NB4 (cell line): ENCODE measurements at regions not wholly inside any gene's neighbourhood (a gene's known extent, or its start where the extent isn't known, plus 50 kb on each side); places are given as distances from the start of the nearest gene placed in this dataset.

ENCODE experiments used
- POLR2A ChIP-seq: IDR thresholded peaks from 2 replicates; pipeline ENCODE4 v1.6.1; 2011; ENCODE audit warnings: mild to moderate bottlenecking; ENCODE audit not compliant: insufficient read length; ENCODE audit errors: extremely low read depth
- TF ChIP-seq, protein P1 (sequence below): IDR thresholded peaks from one replicate; pipeline ENCODE4 v1.5.1; 2012; ENCODE audit warnings: low read depth, low read length
- TF ChIP-seq, protein P2 (sequence below): IDR thresholded peaks from 2 replicates; pipeline ENCODE4 v1.6.1; 2011; ENCODE audit warnings: low read depth, low read length

DNA sequence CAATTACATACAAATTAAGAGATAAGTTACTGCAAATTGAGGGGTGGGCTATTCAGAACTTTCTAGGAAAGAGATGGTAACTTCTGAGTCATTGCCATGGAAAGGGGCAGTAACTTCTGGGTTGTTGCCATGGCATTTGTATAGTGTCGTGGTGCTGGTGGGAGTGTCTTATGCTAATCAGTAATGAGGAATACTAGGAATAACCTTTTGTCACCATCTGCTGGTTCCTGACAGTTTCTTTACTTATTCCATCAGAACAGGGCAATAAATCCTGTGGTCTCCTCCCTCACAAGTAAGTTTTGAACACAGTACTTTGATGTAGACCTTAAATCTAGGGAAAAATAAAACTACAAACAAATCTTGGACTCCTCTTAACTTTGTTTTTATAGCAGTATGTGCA, 435.4 kb downstream of the BCL11A start:
- TF ChIP-seq, protein P1, sequence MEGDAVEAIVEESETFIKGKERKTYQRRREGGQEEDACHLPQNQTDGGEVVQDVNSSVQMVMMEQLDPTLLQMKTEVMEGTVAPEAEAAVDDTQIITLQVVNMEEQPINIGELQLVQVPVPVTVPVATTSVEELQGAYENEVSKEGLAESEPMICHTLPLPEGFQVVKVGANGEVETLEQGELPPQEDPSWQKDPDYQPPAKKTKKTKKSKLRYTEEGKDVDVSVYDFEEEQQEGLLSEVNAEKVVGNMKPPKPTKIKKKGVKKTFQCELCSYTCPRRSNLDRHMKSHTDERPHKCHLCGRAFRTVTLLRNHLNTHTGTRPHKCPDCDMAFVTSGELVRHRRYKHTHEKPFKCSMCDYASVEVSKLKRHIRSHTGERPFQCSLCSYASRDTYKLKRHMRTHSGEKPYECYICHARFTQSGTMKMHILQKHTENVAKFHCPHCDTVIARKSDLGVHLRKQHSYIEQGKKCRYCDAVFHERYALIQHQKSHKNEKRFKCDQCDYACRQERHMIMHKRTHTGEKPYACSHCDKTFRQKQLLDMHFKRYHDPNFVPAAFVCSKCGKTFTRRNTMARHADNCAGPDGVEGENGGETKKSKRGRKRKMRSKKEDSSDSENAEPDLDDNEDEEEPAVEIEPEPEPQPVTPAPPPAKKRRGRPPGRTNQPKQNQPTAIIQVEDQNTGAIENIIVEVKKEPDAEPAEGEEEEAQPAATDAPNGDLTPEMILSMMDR = no peak
- no peak for TF ChIP-seq POLR2A
- TF ChIP-seq, protein P2, sequence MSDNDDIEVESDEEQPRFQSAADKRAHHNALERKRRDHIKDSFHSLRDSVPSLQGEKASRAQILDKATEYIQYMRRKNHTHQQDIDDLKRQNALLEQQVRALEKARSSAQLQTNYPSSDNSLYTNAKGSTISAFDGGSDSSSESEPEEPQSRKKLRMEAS = no peak
